CD4-positive, alpha-beta T cell (primary cell): ENCODE measurements at regions not wholly inside any gene's neighbourhood (a gene's known extent, or its start where the extent isn't known, plus 50 kb on each side); places are given as distances from the start of the nearest gene placed in this dataset.

ENCODE experiments used
- ATAC-seq: fragments of 200-7000 bp; cut with Tn5 transposase; one replicate; pipeline ENCODE4 v1.10.0; 2022; ENCODE audit warnings: mild to moderate bottlenecking; ENCODE audit not compliant: poor library complexity
- CTCF ChIA-PET: fragments of 350-600 bp; sonication (Branson Sonifier 250); formaldehyde crosslinking; loops from one replicate; lab custom pipeline; 2021; ENCODE audit warnings: antibody characterized with exemption, inconsistent platforms; lab: Charles Lee
- POLR2A ChIA-PET: fragments of 350-600 bp; sonication (Branson Sonifier 250); formaldehyde crosslinking; loops from one replicate; lab custom pipeline; 2021; ENCODE audit warnings: antibody characterized with exemption, inconsistent platforms; lab: Charles Lee
- DNase-seq, 14 experiments: peaks; one replicate each; pipeline ENCODE4 v3.0.0-alpha.2; 2013 to 2020; ENCODE audit warnings: mixed read lengths in 2 of 14
- H3K27ac ChIP-seq, 2 donors: one replicate each; pipeline versions ENCODE4 v1.5.1 to v1.7.0; 2013; ENCODE audit warnings: low read length in 2 of 2, low read depth in 1 of 2, mild to moderate bottlenecking in 1 of 2
- H3K27me3 ChIP-seq, 2 experiments: 1 replicate in 1 of 2; 2 replicates in 1 of 2; pipeline versions ENCODE4 v1.6.1 to v1.7.0; 2013; ENCODE audit warnings: low read length in 2 of 2, control low read depth in 1 of 2, mild to moderate bottlenecking in 1 of 2, moderate library complexity in 1 of 2; ENCODE audit not compliant: insufficient read depth in 2 of 2, control insufficient read depth in 1 of 2
- H3K36me3 ChIP-seq: one replicate; pipeline ENCODE4 v1.6.1; 2013; ENCODE audit warnings: low read length, control low read depth; ENCODE audit not compliant: insufficient read depth
- H3K4me1 ChIP-seq: one replicate; pipeline ENCODE4 v1.6.1; 2013; ENCODE audit warnings: low read length, control low read depth; ENCODE audit not compliant: insufficient read depth
- H3K4me3 ChIP-seq: one replicate; pipeline ENCODE4 v1.5.1; 2013; ENCODE audit warnings: mild to moderate bottlenecking, low read length, moderate library complexity
- H3K9me3 ChIP-seq, 2 experiments: 1 replicate in 1 of 2; 2 replicates in 1 of 2; pipeline versions ENCODE4 v1.6.1 to v1.7.0; 2013; ENCODE audit warnings: low read length in 2 of 2, mild to moderate bottlenecking in 2 of 2, control low read depth in 1 of 2, moderate library complexity in 1 of 2; ENCODE audit not compliant: control insufficient read depth in 1 of 2, insufficient read depth in 1 of 2
- H3K27ac Mint-ChIP-seq: one replicate; pipeline ENCODE4 v1.8.0; 2020; ENCODE audit warnings: mixed read lengths
- H3K27me3 Mint-ChIP-seq: one replicate; pipeline ENCODE4 v1.8.0; 2021; ENCODE audit warnings: mixed read lengths
- H3K36me3 Mint-ChIP-seq: one replicate; pipeline ENCODE4 v1.8.0; 2021; ENCODE audit warnings: low read depth, mixed read lengths
- H3K4me1 Mint-ChIP-seq: one replicate; pipeline ENCODE4 v1.8.0; 2021; ENCODE audit warnings: low read depth, mixed read lengths
- H3K4me3 Mint-ChIP-seq: one replicate; pipeline ENCODE4 v1.8.0; 2020; ENCODE audit warnings: mild to moderate bottlenecking, mixed read lengths
- H3K9me3 Mint-ChIP-seq: one replicate; pipeline ENCODE4 v1.8.0; 2020; ENCODE audit warnings: mixed read lengths
- intact Hi-C, 2 experiments: fragments of 100-400 bp; cut with DNase I in 1 of 2; cut with micrococcal nuclease in 1 of 2; formaldehyde crosslinking; loops; one replicate each; pipeline versions ENCODE4 v1.15.1 to v1.9.0; 2023 to 2025; cut with DNase I, micrococcal nuclease
- TF ChIP-seq, protein P1 (sequence below): fragments of 200-600 bp; IDR thresholded peaks from one replicate; pipeline ENCODE4 v1.8.0; 2022; ENCODE audit warnings: antibody characterized with exemption, mild to moderate bottlenecking

DNA sequence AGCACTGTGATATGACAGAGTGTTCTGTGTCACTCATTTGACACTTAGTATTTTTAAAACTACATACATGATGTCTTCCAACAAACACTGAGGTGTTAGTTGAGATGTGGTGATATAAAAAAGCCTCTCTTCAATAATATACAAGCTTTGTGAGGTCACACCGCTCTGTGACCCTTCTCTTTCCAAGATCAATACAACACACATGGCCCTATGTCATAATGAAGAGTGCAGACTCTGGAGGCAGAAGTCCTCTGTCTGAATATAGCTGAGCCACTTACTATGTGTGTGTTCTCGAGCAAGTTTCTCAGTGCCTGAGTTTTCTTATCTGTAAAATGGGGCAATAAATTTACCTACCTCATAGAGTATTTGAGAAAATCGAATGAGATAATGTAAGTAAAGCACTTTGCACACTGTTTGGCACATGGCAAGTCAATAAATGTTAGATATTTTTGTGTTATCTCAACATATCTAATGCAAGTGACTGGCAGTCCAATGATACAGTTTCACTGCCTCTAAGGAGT, 499.0 kb upstream of the MARCKS start:
- POLR2A ChIA-PET = no interaction called here

DNA sequence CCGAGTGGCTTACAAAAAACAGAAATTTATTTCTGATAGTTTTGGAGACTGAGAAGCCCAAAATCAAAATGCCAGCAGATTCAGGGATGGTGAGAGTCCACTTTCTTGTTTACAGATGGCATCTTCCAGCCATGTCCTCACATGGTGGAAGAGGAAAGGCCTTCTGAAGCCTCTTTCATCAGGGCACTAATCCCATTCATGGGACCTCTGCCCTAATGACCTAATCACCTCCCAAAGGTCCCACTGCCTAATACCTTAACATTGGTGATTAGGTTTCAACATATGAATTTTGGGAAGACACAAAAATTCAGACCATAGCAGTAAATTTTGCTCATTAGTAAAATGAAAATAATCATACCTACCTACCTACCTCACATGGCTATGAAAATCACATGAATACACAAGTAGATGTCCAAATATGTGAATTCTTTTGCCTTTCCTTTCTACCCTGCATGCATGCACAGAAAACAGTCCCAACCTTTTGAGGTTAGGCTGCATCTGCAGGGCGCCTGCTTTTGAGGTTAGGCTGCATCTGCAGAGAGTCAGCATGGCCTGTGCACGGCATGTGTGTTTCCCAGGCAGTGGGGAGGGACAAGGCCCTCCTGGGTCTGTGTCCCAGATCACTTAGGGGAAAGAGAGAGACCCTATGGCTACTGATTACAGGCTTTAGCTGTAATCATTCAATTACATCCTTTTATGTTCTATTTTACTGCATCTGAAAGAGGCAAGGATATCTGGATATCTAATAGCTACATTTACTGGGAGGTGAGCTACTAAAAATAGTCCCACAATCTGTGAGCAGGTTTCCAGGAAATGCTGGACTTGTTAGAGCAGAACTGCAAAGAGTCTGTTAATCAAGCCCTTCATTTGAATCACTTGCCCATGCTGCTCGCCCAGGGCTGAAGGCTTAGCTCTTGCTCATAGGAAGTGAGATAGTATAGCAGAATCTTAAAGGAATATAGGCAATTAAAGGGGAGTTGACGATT, 497.7 kb upstream of the MARCKS start:
- no peak overlapping the region for H3K4me3 ChIP-seq
- H3K9me3 ChIP-seq = no peaks in the 10 kb centered on the region
- intact Hi-C loops = no loop called here
- TF ChIP-seq, protein P1, sequence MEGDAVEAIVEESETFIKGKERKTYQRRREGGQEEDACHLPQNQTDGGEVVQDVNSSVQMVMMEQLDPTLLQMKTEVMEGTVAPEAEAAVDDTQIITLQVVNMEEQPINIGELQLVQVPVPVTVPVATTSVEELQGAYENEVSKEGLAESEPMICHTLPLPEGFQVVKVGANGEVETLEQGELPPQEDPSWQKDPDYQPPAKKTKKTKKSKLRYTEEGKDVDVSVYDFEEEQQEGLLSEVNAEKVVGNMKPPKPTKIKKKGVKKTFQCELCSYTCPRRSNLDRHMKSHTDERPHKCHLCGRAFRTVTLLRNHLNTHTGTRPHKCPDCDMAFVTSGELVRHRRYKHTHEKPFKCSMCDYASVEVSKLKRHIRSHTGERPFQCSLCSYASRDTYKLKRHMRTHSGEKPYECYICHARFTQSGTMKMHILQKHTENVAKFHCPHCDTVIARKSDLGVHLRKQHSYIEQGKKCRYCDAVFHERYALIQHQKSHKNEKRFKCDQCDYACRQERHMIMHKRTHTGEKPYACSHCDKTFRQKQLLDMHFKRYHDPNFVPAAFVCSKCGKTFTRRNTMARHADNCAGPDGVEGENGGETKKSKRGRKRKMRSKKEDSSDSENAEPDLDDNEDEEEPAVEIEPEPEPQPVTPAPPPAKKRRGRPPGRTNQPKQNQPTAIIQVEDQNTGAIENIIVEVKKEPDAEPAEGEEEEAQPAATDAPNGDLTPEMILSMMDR = no peak
- Mint-ChIP-seq H3K9me3 (no peaks in the 10 kb centered on the region), H3K4me1 (no peaks in the 10 kb centered on the region), H3K36me3 (no peaks in the 10 kb centered on the region), H3K27me3 (no peaks in the 10 kb centered on the region), H3K27ac (no peak overlapping the region), H3K4me3 (no peak overlapping the region)
- no peaks in the 10 kb centered on the region for H3K4me1 ChIP-seq
- no peaks in the 10 kb centered on the region for H3K27me3 ChIP-seq
- H3K27ac ChIP-seq = no peak overlapping the region
- no peaks in the 10 kb centered on the region for H3K36me3 ChIP-seq
- POLR2A ChIA-PET = no interaction called here
- ATAC-seq = no peak
- no peak for DNase-seq
- CTCF ChIA-PET = no interaction called here

More for the DNA sequence above, 499.0 kb upstream of the MARCKS start:
- Histone ChIP-seq H3K27me3 (no peaks in the 10 kb centered on the region), H3K4me3 (no peak overlapping the region), H3K36me3 (no peaks in the 10 kb centered on the region), H3K9me3 (no peaks in the 10 kb centered on the region), H3K4me1 (no peaks in the 10 kb centered on the region), H3K27ac (no peak overlapping the region)
- no peaks in the 10 kb centered on the region for H3K4me1 Mint-ChIP-seq
- H3K9me3 Mint-ChIP-seq = no peaks in the 10 kb centered on the region
- H3K4me3 Mint-ChIP-seq = no peak overlapping the region
- H3K27me3 Mint-ChIP-seq = no peaks in the 10 kb centered on the region
- no peak for ATAC-seq
- H3K36me3 Mint-ChIP-seq = no peaks in the 10 kb centered on the region
- intact Hi-C loops = no loop called here
- H3K27ac Mint-ChIP-seq = no peak overlapping the region
- TF ChIP-seq, protein P1 = no peak
- CTCF ChIA-PET = no interaction called here
- no peak for DNase-seq

DNA sequence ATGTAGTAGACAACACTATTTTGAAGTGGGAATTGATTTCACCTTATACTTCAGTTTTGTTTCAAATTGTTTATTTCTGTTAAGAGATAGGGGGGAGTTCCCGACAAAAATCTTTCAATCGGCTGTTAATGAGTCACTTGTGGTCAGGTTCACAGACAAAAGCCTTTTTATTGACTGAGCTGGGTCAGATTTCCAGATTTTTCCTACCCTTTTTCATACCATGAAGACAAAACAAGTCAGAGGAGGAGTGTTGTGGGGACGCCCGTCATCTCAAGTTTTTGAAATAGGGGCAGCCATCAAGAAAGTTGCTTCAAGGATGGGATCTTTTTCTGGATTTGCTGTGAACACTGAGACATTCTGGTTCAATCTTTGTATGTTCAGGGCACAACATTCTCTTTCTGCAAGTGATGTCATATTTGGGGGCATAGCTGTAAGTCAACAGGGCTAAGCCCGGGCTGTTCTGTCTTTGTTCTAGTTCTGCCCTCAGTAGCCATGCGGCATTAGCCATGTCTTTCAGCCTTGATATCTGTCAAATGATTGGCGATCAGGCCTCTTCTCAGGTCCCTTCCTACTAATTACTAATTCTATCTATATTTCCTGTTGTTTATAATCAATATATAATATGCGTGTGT, 496.0 kb upstream of the MARCKS start:
- Histone ChIP-seq H3K36me3 (no peaks in the 10 kb centered on the region), H3K4me3 (no peak overlapping the region), H3K27me3 (no peaks in the 10 kb centered on the region), H3K27ac (no peak overlapping the region), H3K4me1 (no peaks in the 10 kb centered on the region), H3K9me3 (no peaks in the 10 kb centered on the region)
- intact Hi-C loops = no loop called here
- no peaks in the 10 kb centered on the region for H3K4me1 Mint-ChIP-seq
- H3K36me3 Mint-ChIP-seq = no peaks in the 10 kb centered on the region
- ATAC-seq = no peak
- no peak overlapping the region for H3K27ac Mint-ChIP-seq
- ChIA-PET CTCF (no interaction called here), POLR2A (no interaction called here)
- no peak overlapping the region for H3K4me3 Mint-ChIP-seq
- H3K9me3 Mint-ChIP-seq = no peaks in the 10 kb centered on the region
- H3K27me3 Mint-ChIP-seq = no peaks in the 10 kb centered on the region
- TF ChIP-seq, protein P1 = no peak
- no peak for DNase-seq
